ENCODE measurements at regions not wholly inside any gene's neighbourhood (a gene's known extent, or its start where the extent isn't known, plus 50 kb on each side); places are given as distances from the start of the nearest gene placed in this dataset.
A peak's percentile ranks its signal among the peaks of the same experiment; 100 is the strongest.

DNA sequence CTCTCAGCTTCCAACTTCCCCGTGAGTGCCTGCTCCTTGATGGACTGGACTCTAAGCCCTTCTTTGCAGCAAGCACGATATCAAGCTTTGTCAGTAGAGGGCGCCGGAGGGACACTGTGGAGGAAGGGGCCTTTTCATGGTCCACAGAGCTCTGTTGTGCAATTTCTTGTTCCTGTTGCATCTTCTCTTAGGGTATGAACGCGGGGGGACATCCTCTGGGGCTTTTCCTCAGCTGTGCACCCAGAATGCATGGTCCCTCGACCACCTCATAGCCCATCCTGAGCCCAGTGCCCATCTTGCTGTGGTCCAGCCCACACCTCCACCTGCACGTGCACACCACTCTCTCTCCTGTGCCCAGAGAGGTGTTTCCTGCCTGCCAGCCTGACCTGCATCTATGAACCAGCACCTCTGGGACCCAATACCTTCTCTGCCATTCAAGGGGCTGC, 556.8 kb downstream of the PTPRU start:
- DNase-seq: peak; percentile 29

DNA sequence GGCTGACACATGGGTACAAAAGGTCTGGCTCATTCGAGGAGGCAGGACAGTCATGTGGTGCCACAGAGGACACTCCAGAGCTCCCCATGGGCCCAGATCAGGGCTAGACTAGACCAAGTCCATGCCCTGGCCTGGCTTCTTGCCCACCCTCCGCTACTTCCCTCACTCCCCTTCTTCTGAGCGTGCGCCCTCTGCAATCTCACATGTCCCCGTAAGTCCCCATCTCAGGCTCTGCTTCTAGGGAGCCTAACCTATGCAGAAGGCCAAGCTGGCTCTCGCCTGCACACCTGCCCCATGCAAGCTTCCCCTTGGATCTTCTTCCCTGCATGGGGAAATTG, 553.6 kb downstream of the PTPRU start:
- no peak for DNase-seq

DNA sequence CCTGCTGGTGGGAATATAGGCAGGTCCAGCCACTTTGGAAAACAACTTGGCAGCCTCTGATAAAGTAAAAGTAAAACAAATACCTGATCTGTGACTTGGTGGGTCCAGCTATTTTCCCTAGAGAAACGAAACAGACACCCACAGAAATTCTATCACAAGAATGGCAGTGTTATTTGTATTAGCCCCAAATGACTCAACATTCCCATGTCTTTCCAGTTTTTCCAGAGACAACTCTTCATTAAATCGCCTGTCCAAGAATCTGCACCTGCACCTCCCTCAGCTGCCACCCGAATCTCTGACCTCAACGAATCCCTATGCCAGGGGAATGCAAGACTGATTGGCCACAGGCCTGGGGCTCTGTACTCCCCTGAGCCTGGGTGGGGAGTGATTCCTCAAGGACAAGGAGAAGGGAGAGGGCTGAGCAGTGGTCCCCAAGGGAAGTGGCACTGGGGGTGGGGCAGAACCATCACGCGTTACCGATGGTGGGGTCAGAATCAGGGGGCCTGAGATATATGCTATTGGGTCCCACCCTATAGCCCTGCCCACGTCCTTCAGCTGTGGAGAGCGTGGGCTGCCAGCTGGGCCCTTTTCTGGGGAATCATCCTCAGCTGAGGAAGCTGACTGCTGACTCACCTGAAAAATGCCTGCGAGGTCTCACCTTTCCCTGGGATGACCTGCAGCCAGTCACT, 553.0 kb downstream of the PTPRU start:
- DNase-seq: no peak

DNA sequence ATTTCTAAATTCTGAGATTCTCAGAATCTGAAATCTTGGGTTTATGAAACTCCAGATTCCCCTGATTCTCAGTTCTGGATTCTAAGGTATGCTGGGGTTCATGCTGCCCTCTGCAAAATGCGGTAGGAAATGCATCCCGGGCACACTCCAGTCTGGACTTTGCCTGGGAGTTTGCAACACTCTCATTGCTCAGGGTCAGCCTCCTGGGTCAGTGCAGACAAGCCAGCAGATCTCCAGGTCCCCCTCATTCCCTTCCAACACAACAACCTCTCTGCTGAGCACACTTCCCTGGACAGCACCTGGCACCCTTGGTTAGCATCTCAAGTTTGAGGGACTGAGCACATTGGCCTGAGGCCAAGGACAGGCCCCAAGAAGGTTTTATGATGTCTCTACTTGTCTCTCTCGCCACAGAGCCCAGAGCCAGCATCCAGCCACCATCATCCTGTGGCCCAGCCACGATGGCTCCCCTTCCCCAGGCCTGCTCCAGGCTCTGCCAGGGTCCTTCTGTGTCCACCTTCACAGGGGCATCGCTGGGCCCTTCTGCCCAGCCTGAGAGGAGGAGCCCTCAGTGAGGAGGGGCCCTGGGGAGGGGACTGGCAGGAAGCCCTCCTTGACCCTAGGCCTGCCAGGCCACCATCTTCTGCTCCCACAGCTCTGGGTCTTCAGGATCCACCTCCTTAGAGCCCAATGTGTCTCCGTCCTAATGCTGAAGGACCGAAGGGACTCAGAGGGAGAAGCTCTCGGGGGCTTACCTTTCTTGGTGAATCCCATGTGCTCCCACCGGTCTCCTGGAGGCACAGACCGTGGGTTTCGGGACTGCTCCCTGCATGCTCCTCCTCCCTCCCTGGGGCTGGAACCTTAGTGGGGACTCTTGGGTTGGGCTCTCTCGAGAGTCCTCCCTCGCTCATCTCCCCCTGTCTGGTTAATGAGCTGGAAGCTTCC, 550.7 kb downstream of the PTPRU start:
- no peak for DNase-seq

DNA sequence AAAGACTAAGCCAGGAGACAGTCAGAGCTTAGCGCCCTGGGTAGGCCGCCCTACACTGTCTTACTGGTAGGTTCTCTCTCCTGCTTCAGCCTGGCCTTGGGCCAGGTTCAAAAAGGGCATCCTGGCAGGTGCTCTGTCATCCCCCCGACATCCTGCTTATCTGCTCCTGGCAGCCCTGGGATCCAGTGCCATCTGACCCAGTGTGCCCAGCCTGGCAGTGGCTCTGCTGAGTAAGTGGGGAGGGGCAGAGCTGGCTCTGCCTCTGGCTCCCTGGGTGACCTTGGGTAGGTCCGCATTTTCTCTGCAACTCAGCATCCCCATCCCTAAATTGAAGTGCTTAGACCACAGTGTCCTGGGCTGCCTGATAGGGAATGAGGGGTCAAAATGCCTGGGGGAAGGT, 549.9 kb downstream of the PTPRU start:
- DNase-seq: no peak

DNA sequence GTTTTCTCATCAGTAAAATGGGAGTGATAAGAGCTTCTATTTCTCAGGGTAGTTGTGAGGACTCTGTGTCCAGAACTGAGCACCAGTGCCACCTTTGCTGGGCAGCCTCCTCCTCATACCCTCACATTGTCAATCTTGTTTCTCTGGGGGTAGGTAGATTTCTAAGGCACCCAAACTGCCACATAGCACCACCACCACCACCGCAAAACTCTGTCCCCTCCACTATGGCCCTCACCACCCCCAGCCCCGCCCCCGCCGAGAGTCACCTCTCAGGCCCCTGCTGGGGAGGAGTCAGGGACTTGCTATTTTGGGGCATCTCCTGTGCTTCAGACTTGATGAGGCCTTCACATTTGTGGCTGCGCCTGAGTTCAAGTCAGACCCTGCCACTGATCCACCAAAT, 549.2 kb downstream of the PTPRU start:
- no peak for DNase-seq

DNA sequence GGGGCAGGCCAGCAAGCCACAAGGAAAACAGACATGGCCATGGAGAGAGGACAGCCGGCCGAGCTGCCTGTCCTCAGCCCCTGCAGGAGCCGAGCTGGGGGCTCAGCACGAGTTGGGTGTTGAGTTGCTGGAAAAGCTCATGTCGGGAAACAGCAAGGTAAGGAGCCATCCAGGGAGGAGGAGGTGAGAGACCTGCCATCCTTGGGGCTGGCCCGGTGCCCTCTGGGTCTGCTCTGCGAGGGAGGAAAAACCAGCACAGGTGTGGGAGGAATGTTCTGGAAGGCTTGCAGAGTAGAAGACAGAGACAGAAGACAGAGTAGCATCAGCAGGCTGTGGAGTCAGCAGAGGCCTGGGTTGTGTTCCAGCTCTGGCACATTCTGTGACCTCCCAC, 548.8 kb downstream of the PTPRU start:
- no peak for DNase-seq

DNA sequence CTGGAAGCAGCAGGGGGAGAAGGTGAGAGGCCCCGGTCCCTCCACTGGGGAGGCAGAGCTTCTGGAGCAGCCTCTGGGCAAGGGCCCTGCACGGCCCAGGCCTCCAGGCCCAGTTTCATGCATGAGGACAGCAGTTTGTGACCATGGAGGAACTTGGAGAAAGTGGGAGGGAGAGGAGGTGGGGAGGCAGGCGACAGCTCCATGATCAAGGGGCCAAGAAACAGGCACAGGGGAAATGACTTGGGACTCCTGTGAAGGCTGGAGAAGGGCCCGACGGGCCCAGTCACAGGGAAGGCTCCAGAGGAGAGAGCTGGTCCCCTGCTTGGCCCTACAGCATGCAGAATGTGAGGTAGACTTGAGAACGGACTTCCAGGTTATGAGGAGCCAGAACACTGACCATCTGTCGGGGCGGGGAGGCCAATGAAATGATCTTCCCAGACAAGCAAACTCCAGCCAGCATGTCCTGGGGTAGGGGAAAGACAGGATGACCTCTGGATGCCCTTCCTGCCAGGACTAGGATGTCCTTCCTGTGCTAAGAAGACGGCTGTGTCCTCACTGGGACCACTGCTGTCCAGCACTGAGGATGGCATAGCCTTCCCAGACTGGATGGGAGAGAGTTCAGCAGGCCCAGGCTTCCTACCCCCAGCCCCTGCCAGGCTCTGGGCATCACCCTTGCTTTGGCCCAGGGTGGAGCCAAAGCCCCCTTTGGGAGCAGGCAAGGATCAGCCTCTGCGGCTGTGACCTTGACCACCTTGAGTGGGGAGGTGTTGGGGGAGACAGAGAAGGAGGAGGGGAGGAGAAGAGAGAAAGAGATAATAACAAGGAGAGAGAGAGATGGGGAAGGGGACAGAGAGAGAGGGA, 548.2 kb downstream of the PTPRU start:
- DNase-seq: no peak

DNA sequence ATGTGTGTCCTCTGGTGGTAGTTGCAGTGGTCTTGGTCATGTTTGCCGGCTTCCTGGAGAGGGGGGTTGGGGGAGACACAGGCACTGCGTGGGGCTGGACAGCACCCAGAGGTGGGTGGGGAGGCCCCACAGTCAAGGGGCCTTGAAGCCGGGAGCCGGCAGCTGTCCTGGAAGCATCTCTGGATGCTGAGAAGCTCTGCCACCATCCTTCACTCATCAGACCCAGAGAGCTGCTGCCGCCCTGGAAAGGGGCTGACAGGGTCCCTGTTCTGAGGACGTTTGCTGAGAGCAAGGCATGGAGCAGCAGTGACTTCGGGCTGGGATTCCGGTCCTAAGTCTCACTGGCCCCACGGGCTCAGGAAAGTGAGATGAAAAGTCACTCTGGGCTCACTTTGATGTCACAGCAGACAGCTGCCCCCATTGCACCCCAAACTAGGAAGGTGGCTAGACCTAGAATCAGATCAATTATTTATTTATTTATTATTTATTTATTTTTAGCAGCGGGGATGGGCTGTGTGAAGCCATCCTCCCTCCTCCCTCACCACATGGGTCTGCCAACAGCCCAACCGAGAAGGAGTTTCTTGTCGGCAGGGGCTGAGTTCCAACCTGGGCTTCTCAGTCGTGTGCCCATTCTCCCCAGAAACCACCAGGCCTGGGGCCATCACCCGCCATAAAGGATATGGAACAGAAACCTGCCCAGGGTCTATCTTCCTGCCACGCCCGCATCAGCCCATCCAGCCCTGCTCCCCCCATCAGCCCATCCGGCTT, 547.4 kb downstream of the PTPRU start:
- no peak for DNase-seq

DNA sequence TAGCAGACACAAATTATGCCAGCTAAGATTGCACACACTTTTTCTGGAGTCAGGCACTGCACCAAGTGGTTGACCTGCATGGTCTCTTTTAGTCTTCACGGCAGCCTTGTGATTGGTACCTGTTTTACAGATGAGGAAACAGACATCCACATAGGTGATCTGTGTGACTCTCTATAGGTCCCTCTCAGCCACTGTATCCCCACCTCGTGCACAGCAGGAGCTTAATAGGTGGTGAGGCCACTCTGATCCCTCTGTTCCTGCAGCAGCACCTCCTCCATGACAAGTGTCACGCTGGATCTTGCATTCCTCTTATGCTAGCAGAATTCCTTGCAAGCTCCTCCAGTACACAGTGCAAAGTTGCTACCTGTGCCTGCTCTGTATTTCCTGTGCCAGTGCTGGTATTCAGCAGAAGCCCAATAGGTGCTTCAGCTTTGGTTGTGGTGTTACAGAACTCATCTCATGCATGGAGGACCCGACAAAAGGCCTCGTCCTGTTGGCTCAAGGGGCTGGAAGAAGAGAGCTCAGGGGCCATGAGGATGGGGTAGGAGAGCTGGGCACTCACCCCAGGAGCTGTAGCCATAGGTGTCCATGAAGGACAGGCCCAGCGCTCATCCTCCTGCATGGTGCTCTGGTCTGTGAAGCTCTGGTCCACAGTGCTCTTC, 546.7 kb downstream of the PTPRU start:
- DNase-seq: no peak

DNA sequence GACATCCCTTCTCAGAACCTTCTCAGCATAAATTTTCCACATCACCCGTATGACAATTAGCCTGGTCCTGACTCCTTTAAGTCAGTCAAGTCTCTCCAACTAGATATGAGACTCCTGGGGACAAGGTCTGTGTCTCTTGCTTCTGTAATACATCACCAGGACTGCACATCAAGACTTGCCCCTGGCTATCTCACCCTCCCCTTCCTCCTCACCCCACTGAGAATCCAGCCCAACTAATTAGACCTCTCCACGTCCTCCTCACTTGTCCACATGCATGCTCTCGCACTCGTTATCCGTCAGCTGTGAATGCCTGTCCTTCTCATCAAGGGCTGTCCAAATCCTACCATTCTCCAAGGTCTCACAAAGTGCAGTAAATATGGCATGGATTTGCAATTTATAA, 542.8 kb downstream of the PTPRU start:
- no peak for DNase-seq

DNA sequence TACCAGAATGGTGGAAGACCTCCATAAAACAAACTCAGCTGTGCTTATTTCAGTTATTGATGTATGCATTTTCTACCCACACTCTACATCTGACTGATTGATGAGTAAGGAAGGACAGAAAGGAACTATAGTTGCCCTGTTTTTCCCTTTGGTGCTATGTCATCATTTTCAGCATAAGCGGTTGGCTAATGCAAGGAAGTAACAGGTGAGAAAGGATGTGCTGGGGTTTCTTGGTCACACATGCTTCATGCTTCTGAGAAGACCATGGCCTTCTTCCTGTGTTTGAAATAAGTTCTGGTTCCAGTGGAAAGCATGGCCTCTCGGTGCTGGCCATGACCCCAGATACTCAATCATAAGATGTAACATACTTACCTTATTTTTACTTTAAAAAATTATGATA, 541.2 kb downstream of the PTPRU start:
- no peak for DNase-seq

DNA sequence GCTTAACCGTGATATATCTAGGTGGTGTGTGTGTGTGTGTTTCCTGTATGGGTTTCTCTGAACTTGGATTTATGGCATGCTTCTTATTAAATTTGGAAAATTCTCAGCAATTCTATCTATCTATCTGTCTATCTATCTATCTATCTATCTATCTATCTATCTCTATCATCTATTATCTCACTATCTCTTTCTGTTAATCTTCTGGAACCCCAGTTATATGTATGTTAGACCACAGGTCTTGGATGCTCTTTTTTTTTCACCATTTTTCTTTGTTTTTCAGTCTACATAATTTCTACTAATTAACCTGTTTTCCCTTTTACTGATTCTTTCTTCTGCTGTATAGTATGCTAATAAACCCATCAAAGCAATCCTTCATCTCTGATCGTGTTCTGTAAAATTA, 538.0 kb downstream of the PTPRU start:
- no peak for DNase-seq

DNA sequence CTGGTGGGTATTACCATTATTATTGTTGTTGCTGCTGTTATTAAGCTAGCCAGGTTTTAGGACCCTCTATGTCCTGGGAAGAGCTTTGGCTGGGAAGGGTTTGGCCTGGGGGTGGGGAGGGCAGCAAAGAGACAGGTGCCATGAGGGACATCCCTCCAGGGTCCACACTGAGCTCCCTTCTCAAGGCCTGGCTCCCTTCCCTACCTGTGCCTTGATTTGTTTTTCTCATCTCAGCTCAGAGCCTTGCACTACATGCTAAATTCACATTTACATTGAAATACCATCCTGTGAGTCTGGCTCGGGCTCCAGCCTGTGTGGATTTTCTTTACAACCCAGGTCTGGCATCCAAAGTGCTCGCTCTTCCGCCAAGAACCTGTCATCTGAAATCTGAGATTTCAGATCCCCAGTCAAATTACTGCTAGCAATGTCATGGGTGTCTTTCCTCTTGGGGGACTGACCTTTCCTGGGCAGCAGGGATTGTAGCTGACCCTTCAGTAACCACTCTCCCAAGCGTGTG, 536.3 kb downstream of the PTPRU start:
- no peak for DNase-seq

DNA sequence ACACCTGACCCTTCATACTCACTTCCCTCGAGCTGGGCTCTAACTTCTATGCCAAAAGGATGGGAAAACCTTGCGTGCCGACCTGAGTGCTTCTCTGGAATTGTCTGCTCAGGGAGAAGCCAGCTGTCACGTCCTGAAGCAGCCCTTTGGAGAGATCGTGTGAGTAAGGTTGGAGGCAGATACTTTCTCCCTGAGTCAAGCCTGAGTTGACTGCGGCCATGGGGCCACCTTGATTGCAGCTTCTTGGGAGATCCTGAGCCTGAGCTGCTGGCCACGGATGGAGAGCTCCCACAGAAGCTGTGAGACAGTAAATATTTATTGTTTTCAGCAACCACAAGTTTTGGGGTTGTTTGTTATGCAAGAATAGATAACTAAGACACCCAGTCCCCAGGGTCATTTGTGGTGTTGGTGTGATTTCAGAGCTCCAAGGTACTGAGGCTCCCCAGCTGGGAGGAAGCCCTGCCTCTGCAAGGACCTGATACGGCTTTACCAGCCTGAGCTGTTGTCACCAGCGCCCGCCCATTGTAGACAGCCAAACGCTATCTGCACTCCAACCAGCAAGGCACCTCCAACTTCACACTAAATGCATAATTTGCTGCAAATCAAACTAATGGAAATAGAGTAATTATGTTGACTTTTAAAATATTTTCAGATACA, 531.6 kb downstream of the PTPRU start:
- DNase-seq: no peak

DNA sequence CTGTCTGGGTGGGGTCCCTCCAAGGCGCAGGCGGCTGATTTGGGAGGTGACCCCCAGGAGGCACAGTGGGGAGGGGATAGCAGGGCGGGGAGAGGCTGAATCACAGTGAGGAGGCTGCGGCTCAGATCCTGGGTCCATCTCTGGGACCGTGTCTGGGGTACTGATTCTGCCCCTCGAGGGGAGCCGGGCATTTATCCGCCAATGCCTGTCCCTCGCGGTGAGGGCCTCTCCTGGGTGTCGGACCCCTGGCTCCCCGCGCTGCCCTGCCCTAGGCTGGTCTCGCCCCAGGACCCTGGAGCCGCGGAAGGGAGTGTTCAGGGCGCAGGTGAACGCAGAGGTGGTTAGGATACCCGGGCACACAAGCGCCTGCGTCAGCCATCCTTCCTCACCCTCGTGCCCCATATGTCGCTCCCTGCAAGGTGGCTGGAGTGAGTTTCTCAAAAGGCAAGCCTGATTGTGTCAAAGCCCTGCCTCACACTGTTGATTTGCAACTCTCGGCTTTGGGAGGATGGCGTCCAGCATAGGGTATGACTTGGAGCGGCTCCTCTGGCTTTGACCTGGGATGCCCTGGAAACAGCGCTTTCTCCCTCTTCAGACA, 530.9 kb downstream of the PTPRU start:
- no peak for DNase-seq

DNA sequence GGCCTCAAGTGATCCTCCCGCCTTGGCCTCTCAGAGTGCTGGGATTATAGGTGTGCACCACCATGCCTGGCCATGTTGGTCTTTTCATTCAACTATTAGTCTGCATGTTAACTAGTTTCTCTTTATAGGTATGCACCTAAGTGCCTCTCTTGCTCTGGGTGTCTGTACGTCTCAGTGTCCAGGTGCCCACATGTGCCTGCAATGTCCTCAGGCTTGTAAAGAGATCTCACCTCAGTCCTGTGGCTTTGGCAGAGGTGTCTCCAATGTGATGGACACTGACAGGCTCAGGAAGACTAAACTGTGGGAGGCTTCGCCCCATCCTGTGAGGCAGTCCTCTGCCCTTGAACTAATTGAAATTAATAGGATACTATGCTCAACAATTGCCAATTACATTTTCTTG, 526.3 kb downstream of the PTPRU start:
- DNase-seq: no peak

DNA sequence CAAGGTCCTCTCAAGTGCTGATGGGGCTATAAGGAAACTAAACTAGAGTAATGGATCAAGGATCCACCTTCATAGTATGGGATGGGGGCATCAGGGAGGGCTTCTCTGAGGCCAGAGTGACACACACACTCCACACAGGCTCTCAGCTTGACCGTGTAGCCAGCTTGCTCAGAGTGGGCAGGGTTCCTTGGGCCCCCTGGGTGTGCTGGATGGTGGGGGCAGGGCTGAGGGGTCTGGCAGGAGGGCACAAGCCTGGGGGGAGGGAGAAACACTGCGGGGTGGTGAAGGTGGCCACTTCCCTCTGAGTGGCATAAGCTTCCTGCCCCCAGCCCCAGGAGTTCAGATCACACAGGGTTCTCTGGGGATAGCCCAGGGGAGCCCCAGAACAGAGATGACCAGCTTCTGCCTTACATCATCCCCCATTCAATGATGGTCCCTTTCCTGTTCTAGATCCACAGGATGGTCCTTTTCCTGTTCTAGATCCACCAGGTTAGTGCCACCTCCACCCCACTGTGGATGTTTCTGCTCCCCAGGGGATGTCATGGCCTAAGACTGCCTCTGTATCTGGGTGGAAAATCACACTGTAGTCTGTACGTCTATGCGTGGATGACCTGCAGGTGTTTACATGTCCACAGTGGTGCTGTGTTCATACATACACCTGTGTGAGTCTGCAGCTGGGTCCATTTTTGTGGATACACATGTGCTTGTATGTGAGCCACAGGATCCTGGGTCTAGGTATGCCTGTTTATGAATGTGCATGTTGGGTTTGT, 525.0 kb downstream of the PTPRU start:
- DNase-seq: no peak

DNA sequence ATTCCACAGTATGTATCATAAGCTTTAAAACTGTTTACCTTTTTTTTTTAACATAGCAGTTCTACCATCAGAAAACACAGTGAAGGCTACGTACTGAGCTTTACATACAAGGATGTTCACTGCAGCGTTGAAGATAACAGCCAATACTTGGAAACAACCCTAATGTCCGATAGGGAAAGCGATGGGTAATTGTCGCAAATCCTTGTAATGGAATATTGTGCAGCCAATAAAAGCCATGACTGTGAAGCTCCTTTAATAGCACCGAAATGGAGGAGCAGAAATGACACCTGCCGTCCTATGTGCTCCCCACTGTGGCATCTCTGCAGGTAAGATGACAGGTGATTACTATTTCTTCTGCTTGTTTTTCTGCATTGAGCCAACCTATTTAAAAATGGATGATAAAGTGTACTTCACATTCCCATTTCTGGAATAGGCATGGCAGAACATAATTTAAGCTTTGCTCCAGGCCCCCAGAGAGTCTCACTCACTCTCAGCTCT, 523.8 kb downstream of the PTPRU start:
- DNase-seq: no peak

Measured in skin of body (tissue), 1 donor.